Fibroblast of lung (primary cell): ENCODE measurements at regions not wholly inside any gene's neighbourhood (a gene's known extent, or its start where the extent isn't known, plus 50 kb on each side); places are given as distances from the start of the nearest gene placed in this dataset.

ENCODE experiments used
- DNase-seq, 2 donors: peaks; one replicate each; pipeline versions ENCODE4 v3.0.0 to v3.0.0-alpha.2; 2010; ENCODE audit warnings: low read depth in 2 of 2
- H2AFZ ChIP-seq: 2 replicates; pipeline ENCODE4 v1.5.1; 2012; ENCODE audit warnings: low read length, control low read depth, inconsistent platforms
- H3K27ac ChIP-seq: 2 replicates; pipeline ENCODE4 v1.5.1; 2011; ENCODE audit warnings: low read length, control low read depth; ENCODE audit not compliant: insufficient read depth
- H3K27me3 ChIP-seq: 2 replicates; pipeline ENCODE4 v1.5.1; 2011; ENCODE audit warnings: mild to moderate bottlenecking, low read length; ENCODE audit not compliant: control insufficient read depth, insufficient read depth
- H3K36me3 ChIP-seq: 2 replicates; pipeline ENCODE4 v1.5.1; 2011; ENCODE audit warnings: low read length; ENCODE audit not compliant: control insufficient read depth, insufficient read depth
- H3K4me1 ChIP-seq: 2 replicates; pipeline ENCODE4 v1.5.1; 2011; ENCODE audit warnings: low read length; ENCODE audit not compliant: control insufficient read depth, insufficient read depth; ENCODE audit errors: extremely low read depth
- H3K4me2 ChIP-seq: 2 replicates; pipeline ENCODE4 v1.5.1; 2011; ENCODE audit warnings: low read length, control low read depth; ENCODE audit not compliant: insufficient read depth; ENCODE audit errors: extremely low read depth
- H3K4me3 ChIP-seq, 4 experiments: fragments of 200-600 bp in 1 of 4; sonication (generic) in 1 of 4; replicated peaks in 1 of 4; 2 replicates each; pipeline ENCODE4 v1.5.1; 2011 to 2016; ENCODE audit warnings: low read length in 4 of 4, low read depth in 3 of 4, mild to moderate bottlenecking in 3 of 4, control low read depth in 2 of 4, inconsistent platforms in 1 of 4, mixed read lengths in 1 of 4; ENCODE audit not compliant: insufficient read depth in 1 of 4; ENCODE audit errors: control extremely low read depth in 1 of 4
- H3K79me2 ChIP-seq: 2 replicates; pipeline ENCODE4 v1.5.1; 2012; ENCODE audit warnings: mild to moderate bottlenecking, low read length, inconsistent platforms; ENCODE audit not compliant: control insufficient read depth, insufficient read depth
- H3K9ac ChIP-seq: 2 replicates; pipeline ENCODE4 v1.5.1; 2011; ENCODE audit warnings: mild to moderate bottlenecking, low read length, control low read depth; ENCODE audit not compliant: insufficient read depth
- H3K9me3 ChIP-seq: 2 replicates; pipeline ENCODE4 v1.5.1; 2012; ENCODE audit warnings: low read depth, low read length; ENCODE audit not compliant: control insufficient read depth, insufficient read depth
- H4K20me1 ChIP-seq: 2 replicates; pipeline ENCODE4 v1.5.1; 2011; ENCODE audit warnings: low read length; ENCODE audit not compliant: control insufficient read depth, insufficient read depth; ENCODE audit errors: extremely low read depth
- CTCF ChIP-seq, 2 donors: IDR thresholded peaks in 1 of 2; conservative IDR thresholded peaks in 1 of 2; 1 replicate in 1 of 2; 2 replicates in 1 of 2; pipeline ENCODE4 v1.5.1; 2011 to 2012; ENCODE audit warnings: low read length in 2 of 2, control low read depth in 1 of 2, inconsistent platforms in 1 of 2, low read depth in 1 of 2, mild to moderate bottlenecking in 1 of 2
- EZH2 ChIP-seq: IDR thresholded peaks from 2 replicates; pipeline ENCODE4 v1.5.1; 2012; ENCODE audit warnings: low read length, control low read depth, mild to moderate bottlenecking; ENCODE audit errors: missing control alignments

- H3K79me2 ChIP-seq, result no peaks in the 10 kb centered on the region
- no peaks in the 10 kb centered on the region for H3K9me3 ChIP-seq
- no peaks in the 10 kb centered on the region for H3K4me1 ChIP-seq
- H3K4me2 ChIP-seq, result no peak overlapping the region
- H3K27ac ChIP-seq, result no peak overlapping the region
- H3K27me3 ChIP-seq, result no peaks in the 10 kb centered on the region
- TF ChIP-seq EZH2, result no peak
- no peak overlapping the region for H3K9ac ChIP-seq
- no peaks in the 10 kb centered on the region for H3K36me3 ChIP-seq
- H2AFZ ChIP-seq, result no peak overlapping the region
- H3K4me3 ChIP-seq, result no peak overlapping the region
- DNase-seq, result no peak
- no peaks in the 10 kb centered on the region for H4K20me1 ChIP-seq
These were observed 326.8 kb downstream of the QKI start for GRCh38 chr6:163741342-163741741.

GRCh38 chr6:163739966-163740365 is 325.4 kb downstream of the QKI start:
- H3K27me3 ChIP-seq, result no peaks in the 10 kb centered on the region
- no peaks in the 10 kb centered on the region for H3K79me2 ChIP-seq
- H3K4me1 ChIP-seq, result no peaks in the 10 kb centered on the region
- no peak overlapping the region for H3K27ac ChIP-seq
- H3K9me3 ChIP-seq, result no peaks in the 10 kb centered on the region
- H3K9ac ChIP-seq, result no peak overlapping the region
- H2AFZ ChIP-seq, result no peak overlapping the region
- no peak overlapping the region for H3K4me3 ChIP-seq
- H4K20me1 ChIP-seq, result no peaks in the 10 kb centered on the region
- H3K4me2 ChIP-seq, result no peak overlapping the region
- DNase-seq, result no peak
- TF ChIP-seq CTCF (conservative IDR thresholded peaks at IDR 0.05 in 1 of 2, IDR thresholded peaks at IDR 0.05 in 1 of 2; ENCODE audit: low read depth in 1 of 2, low read length in 2 of 2), result no peak
- no peak for TF ChIP-seq EZH2
- H3K36me3 ChIP-seq, result no peaks in the 10 kb centered on the region

GRCh38 chr6:163739408-163739725 is 324.8 kb downstream of the QKI start:
- no peak overlapping the region for H3K4me3 ChIP-seq
- DNase-seq, result no peak
- no peaks in the 10 kb centered on the region for H4K20me1 ChIP-seq
- no peak for TF ChIP-seq EZH2
- no peak for TF ChIP-seq CTCF (conservative IDR thresholded peaks at IDR 0.05 in 1 of 2, IDR thresholded peaks at IDR 0.05 in 1 of 2; ENCODE audit: low read depth in 1 of 2, low read length in 2 of 2)
- no peaks in the 10 kb centered on the region for H3K4me1 ChIP-seq
- no peaks in the 10 kb centered on the region for H3K79me2 ChIP-seq
- H3K36me3 ChIP-seq, result no peaks in the 10 kb centered on the region
- no peak overlapping the region for H3K4me2 ChIP-seq
- H2AFZ ChIP-seq, result no peak overlapping the region
- no peak overlapping the region for H3K27ac ChIP-seq
- no peaks in the 10 kb centered on the region for H3K27me3 ChIP-seq
- no peak overlapping the region for H3K9ac ChIP-seq
- no peaks in the 10 kb centered on the region for H3K9me3 ChIP-seq
